SU-DHL-6 (cell line): ENCODE measurements at regions not wholly inside any gene's neighbourhood (a gene's known extent, or its start where the extent isn't known, plus 50 kb on each side); places are given as distances from the start of the nearest gene placed in this dataset.

ENCODE experiments used
- H2AFZ ChIP-seq: fragments of 200-600 bp; sonication (generic); 2 replicates; pipeline ENCODE4 v1.6.1; 2014; ENCODE audit warnings: low read depth, mild to moderate bottlenecking, moderate library complexity, mixed read lengths, antibody characterized with exemption, low read length; ENCODE audit not compliant: severe bottlenecking
- H3F3A ChIP-seq: fragments of 200-600 bp; shearing (Covaris generic); 2 replicates; pipeline ENCODE4 v1.6.0; 2016; ENCODE audit warnings: antibody characterized with exemption, mild to moderate bottlenecking; ENCODE audit not compliant: insufficient read depth
- H3K27ac ChIP-seq: fragments of 200-600 bp; sonication (generic); 2 replicates; pipeline ENCODE4 v1.5.1; 2016; ENCODE audit warnings: low read depth, mild to moderate bottlenecking, low read length, moderate library complexity, mixed read lengths
- H3K27me3 ChIP-seq: fragments of 200-600 bp; sonication (generic), shearing (Covaris generic); 2 replicates; pipeline ENCODE4 v1.6.0; 2014; ENCODE audit warnings: mild to moderate bottlenecking, low read length
- H3K36me3 ChIP-seq: fragments of 200-600 bp; sonication (generic); 2 replicates; pipeline ENCODE4 v1.6.1; 2014; ENCODE audit warnings: mild to moderate bottlenecking, low read length, mixed read lengths
- H3K4me2 ChIP-seq: fragments of 300-600, 200-600 bp; shearing (Covaris generic), sonication (generic); 2 replicates; pipeline ENCODE4 v1.6.0; 2014; ENCODE audit warnings: low read length, low read depth, mild to moderate bottlenecking; ENCODE audit not compliant: poor library complexity, severe bottlenecking
- H3K4me3 ChIP-seq: fragments of 200-600 bp; sonication (generic); 2 replicates; pipeline ENCODE4 v1.5.1; 2014; ENCODE audit warnings: antibody characterized with exemption, low read length, mild to moderate bottlenecking, mixed read lengths; ENCODE audit not compliant: insufficient read depth, poor library complexity, severe bottlenecking
- H3K79me2 ChIP-seq: fragments of 200-600 bp; sonication (generic); 2 replicates; pipeline ENCODE4 v1.6.1; 2014; ENCODE audit warnings: mild to moderate bottlenecking, low read length, moderate library complexity; ENCODE audit not compliant: insufficient read depth
- H3K9ac ChIP-seq: fragments of 200-600 bp; sonication (generic); 2 replicates; pipeline ENCODE4 v1.7.0; 2014; ENCODE audit warnings: mild to moderate bottlenecking, low read length
- H3K9me2 ChIP-seq: fragments of 200-600 bp; sonication (generic); replicated peaks from 2 replicates; pipeline ENCODE4 v1.6.1; 2014; ENCODE audit warnings: low read length; ENCODE audit not compliant: insufficient read depth
- H3K9me3 ChIP-seq: fragments of 200-600 bp; sonication (generic); 2 replicates; pipeline ENCODE4 v1.6.1; 2014; ENCODE audit warnings: low read length, mixed read lengths; ENCODE audit not compliant: insufficient read depth
- H4K20me1 ChIP-seq: fragments of 200-600 bp; sonication (generic); 2 replicates; pipeline ENCODE4 v1.6.1; 2014; ENCODE audit warnings: low read depth, mild to moderate bottlenecking, antibody characterized with exemption, low read length, moderate library complexity, mixed read lengths
- EZH2phosphoT487 ChIP-seq: fragments of 200-600 bp; sonication (generic), shearing (Covaris generic); conservative IDR thresholded peaks from 2 replicates; pipeline ENCODE4 v1.6.1; 2018; ENCODE audit warnings: mild to moderate bottlenecking, antibody characterized with exemption, low read length, moderate library complexity, mixed read lengths
- TF ChIP-seq, protein P1 (sequence below): fragments of 200-600 bp; sonication (generic); IDR thresholded peaks from one replicate; pipeline ENCODE4 v1.5.1; 2017; ENCODE audit warnings: antibody characterized with exemption, mild to moderate bottlenecking, low read length, moderate library complexity; ENCODE audit not compliant: insufficient read depth, poor library complexity, severe bottlenecking

GRCh38 chr14:43052897-43053296 lies 1446.2 kb downstream of the LRFN5 start:
- Histone ChIP-seq H4K20me1 (no peaks in the 10 kb centered on the region), H3K9me2 (no peaks in the 10 kb centered on the region), H3K9me3 (no peaks in the 10 kb centered on the region), H3K4me2 (no peak overlapping the region), H3K9ac (no peak overlapping the region), H3K79me2 (no peaks in the 10 kb centered on the region), H3F3A (no peaks in the 10 kb centered on the region), H2AFZ (no peak overlapping the region), H3K4me3 (no peak overlapping the region), H3K36me3 (no peaks in the 10 kb centered on the region), H3K27me3 (no peaks in the 10 kb centered on the region), H3K27ac (no peak overlapping the region)
- TF ChIP-seq, protein P1, sequence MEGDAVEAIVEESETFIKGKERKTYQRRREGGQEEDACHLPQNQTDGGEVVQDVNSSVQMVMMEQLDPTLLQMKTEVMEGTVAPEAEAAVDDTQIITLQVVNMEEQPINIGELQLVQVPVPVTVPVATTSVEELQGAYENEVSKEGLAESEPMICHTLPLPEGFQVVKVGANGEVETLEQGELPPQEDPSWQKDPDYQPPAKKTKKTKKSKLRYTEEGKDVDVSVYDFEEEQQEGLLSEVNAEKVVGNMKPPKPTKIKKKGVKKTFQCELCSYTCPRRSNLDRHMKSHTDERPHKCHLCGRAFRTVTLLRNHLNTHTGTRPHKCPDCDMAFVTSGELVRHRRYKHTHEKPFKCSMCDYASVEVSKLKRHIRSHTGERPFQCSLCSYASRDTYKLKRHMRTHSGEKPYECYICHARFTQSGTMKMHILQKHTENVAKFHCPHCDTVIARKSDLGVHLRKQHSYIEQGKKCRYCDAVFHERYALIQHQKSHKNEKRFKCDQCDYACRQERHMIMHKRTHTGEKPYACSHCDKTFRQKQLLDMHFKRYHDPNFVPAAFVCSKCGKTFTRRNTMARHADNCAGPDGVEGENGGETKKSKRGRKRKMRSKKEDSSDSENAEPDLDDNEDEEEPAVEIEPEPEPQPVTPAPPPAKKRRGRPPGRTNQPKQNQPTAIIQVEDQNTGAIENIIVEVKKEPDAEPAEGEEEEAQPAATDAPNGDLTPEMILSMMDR: no peak
- no peak for TF ChIP-seq EZH2phosphoT487

DNA sequence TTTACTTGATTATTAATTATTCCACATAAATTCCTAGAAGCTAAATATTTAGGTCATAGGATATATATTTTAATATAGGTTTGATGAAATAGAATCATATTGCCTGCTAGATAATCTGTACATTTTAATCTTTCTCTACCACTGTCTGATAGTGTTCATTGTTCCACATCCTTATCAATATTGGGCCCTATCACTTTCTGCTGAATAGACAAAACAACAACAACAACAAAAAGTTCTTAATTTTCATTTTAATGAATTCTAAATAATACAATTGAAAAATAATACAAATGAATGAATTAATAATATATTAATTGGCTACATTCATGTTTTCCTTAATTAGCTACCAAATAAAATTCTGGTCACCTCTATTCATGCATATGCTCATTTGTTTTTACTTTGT lies 1437.2 kb downstream of the LRFN5 start:
- H3K36me3 ChIP-seq: no peaks in the 10 kb centered on the region
- no peaks in the 10 kb centered on the region for H3K27me3 ChIP-seq
- H2AFZ ChIP-seq: no peak overlapping the region
- H3K9ac ChIP-seq: no peak overlapping the region
- H3K9me3 ChIP-seq: no peaks in the 10 kb centered on the region
- no peak overlapping the region for H3K4me2 ChIP-seq
- no peaks in the 10 kb centered on the region for H3K9me2 ChIP-seq
- no peaks in the 10 kb centered on the region for H4K20me1 ChIP-seq
- H3F3A ChIP-seq: no peaks in the 10 kb centered on the region
- H3K4me3 ChIP-seq: no peak overlapping the region
- H3K27ac ChIP-seq: no peak overlapping the region
- no peaks in the 10 kb centered on the region for H3K79me2 ChIP-seq
- TF ChIP-seq, protein P1: no peak
- TF ChIP-seq EZH2phosphoT487: no peak

DNA sequence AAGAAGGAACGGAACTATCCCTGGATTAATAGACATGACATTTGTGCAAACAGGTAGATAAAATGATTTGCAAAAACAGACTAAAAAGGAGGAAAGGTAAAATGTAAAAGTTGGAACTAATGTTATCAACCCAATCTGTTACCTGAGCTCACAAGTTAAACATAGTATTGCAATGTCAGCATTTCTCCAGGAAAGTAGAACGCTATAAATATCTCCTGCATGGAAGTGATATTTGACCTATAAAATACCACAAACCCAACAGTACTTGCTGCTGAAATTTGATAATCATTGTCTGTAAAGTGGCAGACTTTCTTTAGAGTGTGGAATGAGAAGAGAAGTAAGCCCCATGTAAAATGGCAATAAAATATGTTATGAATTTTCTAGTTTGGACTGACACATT lies 1435.7 kb downstream of the LRFN5 start:
- TF ChIP-seq, protein P1: no peak
- TF ChIP-seq EZH2phosphoT487: no peak
- Histone ChIP-seq H3K27me3 (no peaks in the 10 kb centered on the region), H3K36me3 (peaks cover 5% of the 10 kb centered on the region; the same call in 1 of the 2 replicates), H3K27ac (no peak overlapping the region), H3K4me2 (no peak overlapping the region), H3K9me2 (no peaks in the 10 kb centered on the region), H3K9me3 (no peaks in the 10 kb centered on the region), H3F3A (no peaks in the 10 kb centered on the region), H3K9ac (no peak overlapping the region), H2AFZ (no peak overlapping the region), H3K4me3 (no peak overlapping the region), H4K20me1 (no peaks in the 10 kb centered on the region), H3K79me2 (no peaks in the 10 kb centered on the region)
